Esophagus squamous epithelium (tissue), 5 donors: ENCODE measurements at regions not wholly inside any gene's neighbourhood (a gene's known extent, or its start where the extent isn't known, plus 50 kb on each side); places are given as distances from the start of the nearest gene placed in this dataset.

Experiments used
- DNase-seq: peaks from one replicate; lab custom pipeline; 2025; lab: John Stamatoyannopoulos, UW
- H3K27ac ChIP-seq, 4 donors: fragments of 200-600 bp; sonication (generic); one replicate each; pipeline ENCODE4 v1.5.1; 2016 to 2019; ENCODE audit warnings: mild to moderate bottlenecking in 1 of 4
- H3K27me3 ChIP-seq, 4 donors: fragments of 200-600 bp; sonication (generic); 1 replicate in 3 of 4; 2 replicates in 1 of 4; pipeline versions ENCODE4 v1.5.1 to v1.6.0; 2017 to 2021; ENCODE audit warnings: antibody characterized with exemption in 1 of 4
- H3K36me3 ChIP-seq, 3 donors: fragments of 200-600 bp; sonication (generic); one replicate each; pipeline ENCODE4 v1.5.1; 2016 to 2019
- H3K4me1 ChIP-seq, 3 donors: fragments of 200-600 bp; sonication (generic); one replicate each; pipeline ENCODE4 v1.5.1; 2017 to 2019
- H3K4me3 ChIP-seq, 4 donors: fragments of 200-600 bp; sonication (generic); 1 replicate in 3 of 4; 2 replicates in 1 of 4; pipeline ENCODE4 v1.5.1; 2016 to 2019; ENCODE audit warnings: mild to moderate bottlenecking in 2 of 4, moderate library complexity in 1 of 4
- H3K9me3 ChIP-seq, 3 donors: fragments of 200-600 bp; sonication (generic); one replicate each; pipeline ENCODE4 v1.5.1; 2016 to 2019
- POLR2A ChIP-seq, 4 donors: fragments of 450-650 bp; IDR thresholded peaks; one replicate each; pipeline ENCODE4 v1.6.1; 2017; ENCODE audit warnings: antibody characterized with exemption in 4 of 4, mild to moderate bottlenecking in 4 of 4, moderate library complexity in 3 of 4
- WGBS, 2 donors: methylation state at CpG; one replicate each; pipeline ENCODE4 v1.1.5; 2018; 5-methylcytosine and 5-hydroxymethylcytosine counted together
- intact Hi-C: fragments of 100-400 bp; cut with DNase I; formaldehyde crosslinking; loops from one replicate; pipeline ENCODE4 v1.15.0; 2022
- TF ChIP-seq, protein P1 (sequence below), 6 experiments: fragments of 450-650 bp in 4 of 6; fragments of 200-600 bp in 2 of 6; sonication (generic) in 2 of 6; IDR thresholded peaks; one replicate each; pipeline ENCODE4 v1.5.1; 2016 to 2019; ENCODE audit warnings: antibody characterized with exemption in 6 of 6, mild to moderate bottlenecking in 4 of 6, moderate library complexity in 4 of 6
- donor health status: DM: yes; HTN: yes; CAD: no.

DNA sequence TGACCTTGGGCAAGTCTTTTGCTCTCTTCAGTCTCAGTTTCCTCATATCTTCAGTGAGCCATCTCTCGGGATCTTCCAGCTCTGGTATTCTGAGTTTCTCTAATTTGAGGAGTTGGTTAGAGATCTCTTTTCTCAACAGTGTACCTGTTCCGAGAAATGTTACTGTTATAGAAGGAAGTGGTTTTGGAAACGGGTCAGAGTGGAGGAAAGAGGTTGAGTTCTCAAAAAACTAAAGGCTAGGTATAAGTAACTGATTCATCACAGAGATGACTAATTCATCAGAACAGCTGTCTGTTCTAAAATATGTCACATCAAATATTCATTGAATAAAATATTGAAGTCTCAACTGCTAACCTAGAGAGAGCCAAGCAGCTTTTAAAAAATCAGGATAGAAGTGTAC lies 106.6 kb downstream of the PALM2AKAP2 start:
- 20 to 50% methylated on average over 3 of the region's 3 CpGs for WGBS, 2 donors
- H3K36me3 ChIP-seq, result no peaks in the 10 kb centered on the region
- H3K4me1 ChIP-seq, result peaks cover 0 to 19% (median 12%) of the 10 kb centered on the region in 3 donors
- no peak for DNase-seq
- H3K4me3 ChIP-seq, result no peak overlapping the region
- no peaks in the 10 kb centered on the region for H3K9me3 ChIP-seq
- H3K27ac ChIP-seq, result peak overlapping the region in 1 of 4 donors; percentile 16
- no peaks in the 10 kb centered on the region for H3K27me3 ChIP-seq
- no peak for TF ChIP-seq POLR2A (IDR thresholded peaks at IDR 0.05)
- TF ChIP-seq, protein P1, sequence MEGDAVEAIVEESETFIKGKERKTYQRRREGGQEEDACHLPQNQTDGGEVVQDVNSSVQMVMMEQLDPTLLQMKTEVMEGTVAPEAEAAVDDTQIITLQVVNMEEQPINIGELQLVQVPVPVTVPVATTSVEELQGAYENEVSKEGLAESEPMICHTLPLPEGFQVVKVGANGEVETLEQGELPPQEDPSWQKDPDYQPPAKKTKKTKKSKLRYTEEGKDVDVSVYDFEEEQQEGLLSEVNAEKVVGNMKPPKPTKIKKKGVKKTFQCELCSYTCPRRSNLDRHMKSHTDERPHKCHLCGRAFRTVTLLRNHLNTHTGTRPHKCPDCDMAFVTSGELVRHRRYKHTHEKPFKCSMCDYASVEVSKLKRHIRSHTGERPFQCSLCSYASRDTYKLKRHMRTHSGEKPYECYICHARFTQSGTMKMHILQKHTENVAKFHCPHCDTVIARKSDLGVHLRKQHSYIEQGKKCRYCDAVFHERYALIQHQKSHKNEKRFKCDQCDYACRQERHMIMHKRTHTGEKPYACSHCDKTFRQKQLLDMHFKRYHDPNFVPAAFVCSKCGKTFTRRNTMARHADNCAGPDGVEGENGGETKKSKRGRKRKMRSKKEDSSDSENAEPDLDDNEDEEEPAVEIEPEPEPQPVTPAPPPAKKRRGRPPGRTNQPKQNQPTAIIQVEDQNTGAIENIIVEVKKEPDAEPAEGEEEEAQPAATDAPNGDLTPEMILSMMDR (IDR thresholded peaks at IDR 0.05), result no peak
- intact Hi-C loops, result no loop called here

DNA sequence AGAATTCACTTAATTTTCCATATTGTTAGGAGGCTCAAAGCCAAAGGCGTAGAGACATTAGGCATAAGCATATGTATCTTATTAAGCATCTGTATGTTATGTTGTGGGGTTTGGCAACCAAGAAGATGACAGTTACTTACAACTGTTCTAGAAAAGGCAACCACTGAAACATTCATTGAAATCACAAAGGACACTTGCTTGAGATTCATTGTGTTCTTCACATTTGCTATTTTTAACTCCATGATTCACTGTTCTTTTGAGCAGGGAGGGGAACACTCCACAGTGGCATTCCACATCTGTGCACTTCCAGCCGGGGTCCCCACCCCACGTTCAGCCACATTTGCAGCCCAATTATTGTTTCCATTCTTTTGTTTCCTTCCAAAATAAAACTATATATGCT lies 107.1 kb downstream of the PALM2AKAP2 start:
- Histone ChIP-seq H3K27me3 (no peaks in the 10 kb centered on the region), H3K4me1 (peaks cover 0 to 19% (median 12%) of the 10 kb centered on the region in 3 donors), H3K9me3 (no peaks in the 10 kb centered on the region), H3K36me3 (no peaks in the 10 kb centered on the region), H3K4me3 (no peak overlapping the region), H3K27ac (peak overlapping the region in 2 of 4 donors; percentile 16 to 17)
- TF ChIP-seq, protein P1 (IDR thresholded peaks at IDR 0.05), result no peak
- no peak for TF ChIP-seq POLR2A (IDR thresholded peaks at IDR 0.05)
- intact Hi-C loops, result no loop called here
- DNase-seq, result no peak
- WGBS, 2 donors, result 48 to 55% methylated on average over 3 of the region's 3 CpGs

DNA sequence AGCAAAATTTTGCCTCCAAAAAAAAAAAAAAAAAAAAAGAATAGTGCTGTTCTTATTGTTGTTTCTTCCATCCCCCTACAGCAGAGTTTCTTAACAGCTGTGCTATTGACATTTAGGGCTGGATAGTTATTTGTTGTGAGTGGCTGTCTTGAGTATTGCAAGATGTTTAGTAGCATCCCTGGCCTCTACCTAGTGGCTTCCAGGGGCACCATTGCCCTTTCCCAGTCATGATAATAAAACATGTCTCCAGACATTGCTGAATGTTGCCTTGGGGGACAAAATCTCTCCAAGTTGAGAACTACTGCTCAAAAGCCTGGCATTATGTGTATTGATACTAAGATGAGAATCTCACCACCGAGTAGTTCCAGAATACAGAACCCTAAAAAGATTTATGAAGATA lies 108.7 kb downstream of the PALM2AKAP2 start:
- Histone ChIP-seq H3K9me3 (no peaks in the 10 kb centered on the region), H3K4me3 (no peak overlapping the region), H3K27me3 (no peaks in the 10 kb centered on the region), H3K36me3 (no peaks in the 10 kb centered on the region), H3K27ac (no peak overlapping the region), H3K4me1 (peaks cover 0 to 19% (median 12%) of the 10 kb centered on the region in 3 donors)
- DNase-seq, result no peak
- WGBS, 2 donors, result 38 to 50% methylated on average over 1 of the region's 1 CpG
- intact Hi-C loops, result no loop called here
- TF ChIP-seq POLR2A (IDR thresholded peaks at IDR 0.05), result no peak
- TF ChIP-seq, protein P1 (IDR thresholded peaks at IDR 0.05), result no peak

DNA sequence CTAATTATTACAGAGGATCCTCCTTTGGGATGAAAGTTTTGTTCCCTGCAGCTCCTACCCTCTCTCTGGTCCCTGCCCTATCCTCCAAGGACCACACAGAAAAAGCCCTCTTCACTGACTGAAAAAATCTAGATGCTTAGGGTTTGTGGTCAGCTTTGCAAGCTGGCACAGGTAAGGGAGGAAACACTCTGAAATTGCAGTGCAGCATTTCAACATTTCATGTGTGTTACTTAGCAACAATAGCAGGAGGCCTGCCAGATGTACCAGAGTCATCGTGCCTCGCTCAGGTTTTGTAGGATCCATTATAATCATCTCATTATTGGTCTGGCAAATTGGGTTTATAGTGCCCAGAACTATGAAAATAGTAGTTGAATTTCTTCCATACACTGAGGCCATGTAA lies 109.5 kb downstream of the PALM2AKAP2 start:
- Histone ChIP-seq H3K4me1 (peaks cover 0 to 19% (median 12%) of the 10 kb centered on the region in 3 donors), H3K27me3 (no peaks in the 10 kb centered on the region), H3K4me3 (no peak overlapping the region), H3K9me3 (no peaks in the 10 kb centered on the region), H3K36me3 (no peaks in the 10 kb centered on the region), H3K27ac (no peak overlapping the region)
- no peak for TF ChIP-seq POLR2A (IDR thresholded peaks at IDR 0.05)
- TF ChIP-seq, protein P1 (IDR thresholded peaks at IDR 0.05), result no peak
- WGBS, 2 donors, result 26 to 37% methylated on average over 2 of the region's 2 CpGs
- intact Hi-C loops, result no loop called here
- no peak for DNase-seq

DNA sequence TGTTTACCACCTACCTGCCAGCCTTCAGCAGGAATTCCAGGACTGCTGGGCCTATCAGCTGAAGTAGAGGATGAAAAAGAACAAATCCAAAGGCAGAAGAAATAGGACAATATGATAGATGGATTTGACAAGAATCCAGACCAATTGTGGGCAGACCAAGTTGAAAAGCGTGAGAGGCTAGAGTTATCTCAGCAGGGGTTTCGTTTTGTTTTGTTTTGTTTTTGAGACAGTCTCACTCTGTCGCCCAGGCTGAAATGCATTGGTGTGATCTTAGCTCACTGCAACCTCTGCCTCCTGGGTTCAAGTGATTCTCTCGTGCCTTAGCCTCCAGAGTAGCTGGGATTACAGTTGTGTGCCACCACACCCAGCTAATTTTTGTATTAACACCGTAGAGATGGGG lies 113.2 kb downstream of the PALM2AKAP2 start:
- no peak overlapping the region for H3K4me3 ChIP-seq
- WGBS, 2 donors, result 73 to 91% methylated on average over 5 of the region's 5 CpGs
- H3K27ac ChIP-seq, result no peak overlapping the region
- TF ChIP-seq, protein P1 (IDR thresholded peaks at IDR 0.05), result no peak
- no peak for TF ChIP-seq POLR2A (IDR thresholded peaks at IDR 0.05)
- no peak for DNase-seq
- no peaks in the 10 kb centered on the region for H3K9me3 ChIP-seq
- H3K36me3 ChIP-seq, result no peaks in the 10 kb centered on the region
- intact Hi-C loops, result no loop called here
- H3K4me1 ChIP-seq, result peaks cover 0 to under 1% (median 0%) of the 10 kb centered on the region in 3 donors
- no peaks in the 10 kb centered on the region for H3K27me3 ChIP-seq
